Large intestine (tissue), 3 donors: ENCODE measurements at regions not wholly inside any gene's neighbourhood (a gene's known extent, or its start where the extent isn't known, plus 50 kb on each side); places are given as distances from the start of the nearest gene placed in this dataset.
A peak's percentile ranks its signal among the peaks of the same experiment; 100 is the strongest.

Experiments
- DNase-seq, 2 donors: peaks; one replicate each; pipeline versions ENCODE4 v3.0.0 to v3.0.0-alpha.2; 2013
- H3K27ac ChIP-seq: one replicate; pipeline ENCODE4 v1.5.1; 2013; ENCODE audit warnings: low read length
- H3K27me3 ChIP-seq: 2 replicates; pipeline ENCODE4 v1.6.1; 2013; ENCODE audit warnings: low read length; ENCODE audit not compliant: control insufficient read depth, insufficient read depth
- H3K36me3 ChIP-seq: 2 replicates; pipeline ENCODE4 v1.6.1; 2013; ENCODE audit warnings: low read length; ENCODE audit not compliant: control insufficient read depth, insufficient read depth
- H3K4me1 ChIP-seq: one replicate; pipeline ENCODE4 v1.6.1; 2013; ENCODE audit warnings: low read length; ENCODE audit not compliant: control insufficient read depth, insufficient read depth
- H3K4me3 ChIP-seq: one replicate; pipeline ENCODE4 v1.5.1; 2013; ENCODE audit warnings: low read length
- H3K9me3 ChIP-seq: one replicate; pipeline ENCODE4 v1.6.1; 2013; ENCODE audit warnings: mild to moderate bottlenecking, low read depth, low read length, moderate library complexity; ENCODE audit not compliant: control insufficient read depth
- WGBS: methylation state at CpG from one replicate; pipeline ENCODE4 v1.1.5; 2013; ENCODE audit warnings: low lambda C conversion rate; ENCODE audit not compliant: insufficient coverage; 5-methylcytosine and 5-hydroxymethylcytosine counted together

- Histone ChIP-seq H3K9me3 (no peaks in the 10 kb centered on the region), H3K4me3 (no peak overlapping the region), H3K27ac (no peak overlapping the region), H3K4me1 (no peaks in the 10 kb centered on the region), H3K27me3 (no peaks in the 10 kb centered on the region), H3K36me3 (no peaks in the 10 kb centered on the region)
- no peak for DNase-seq
- WGBS, result no CpG with 5 or more reads among the region's 1 CpG
These were observed 228.2 kb downstream of the TBL1XR1 start for GRCh38 chr3:176969066-176969465.

DNA sequence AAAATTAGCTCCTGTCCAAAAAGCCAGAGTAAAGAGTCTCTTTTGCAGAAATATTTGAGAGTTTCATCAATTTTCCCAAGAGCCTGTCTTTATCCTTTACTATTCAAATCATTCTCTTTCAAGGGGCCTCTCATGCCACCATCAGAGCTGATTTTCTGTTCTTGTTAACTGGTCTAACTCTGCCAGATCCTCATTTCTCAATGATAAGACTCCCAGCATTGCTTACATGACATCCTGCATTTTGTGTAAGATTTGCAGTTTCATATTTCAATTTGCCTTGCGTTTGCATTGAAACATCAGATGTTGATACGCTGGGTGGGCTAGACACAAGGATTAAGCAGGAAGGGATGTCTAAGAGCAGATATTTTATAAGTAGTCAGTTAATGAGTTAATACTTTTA lies 228.7 kb downstream of the TBL1XR1 start:
- WGBS, result no CpG with 5 or more reads among the region's 2 CpGs
- no peaks in the 10 kb centered on the region for H3K4me1 ChIP-seq
- no peak overlapping the region for H3K4me3 ChIP-seq
- no peaks in the 10 kb centered on the region for H3K27me3 ChIP-seq
- no peak overlapping the region for H3K27ac ChIP-seq
- no peaks in the 10 kb centered on the region for H3K36me3 ChIP-seq
- no peak for DNase-seq
- no peaks in the 10 kb centered on the region for H3K9me3 ChIP-seq

- DNase-seq, result no peak
- H3K36me3 ChIP-seq, result no peaks in the 10 kb centered on the region
- no peaks in the 10 kb centered on the region for H3K9me3 ChIP-seq
- no CpG with 5 or more reads among the region's 3 CpGs for WGBS
- no peak overlapping the region for H3K4me3 ChIP-seq
- H3K27ac ChIP-seq, result no peak overlapping the region
- no peaks in the 10 kb centered on the region for H3K4me1 ChIP-seq
- no peaks in the 10 kb centered on the region for H3K27me3 ChIP-seq
These were observed 229.8 kb downstream of the TBL1XR1 start for GRCh38 chr3:176967522-176967921.

DNA sequence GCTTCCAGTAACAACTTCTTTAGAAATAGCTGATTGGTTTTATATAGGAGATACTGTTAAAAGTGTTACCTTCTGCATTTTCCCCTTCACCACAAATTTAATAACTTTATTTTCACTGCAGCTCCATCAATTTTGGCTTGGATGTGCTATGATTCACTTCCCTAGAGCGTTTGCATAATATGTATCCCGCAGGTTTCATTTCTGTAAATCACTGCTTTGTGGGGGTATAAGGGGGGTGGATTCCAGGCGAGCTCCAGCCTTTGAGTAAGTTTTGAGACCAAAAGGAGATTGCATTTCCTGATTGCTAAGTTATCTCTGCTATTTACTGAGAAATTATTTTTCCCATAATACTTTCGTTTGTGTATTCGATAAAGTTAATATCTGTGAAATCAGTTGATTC lies 232.6 kb downstream of the TBL1XR1 start:
- DNase-seq, result no peak
- Histone ChIP-seq H3K27ac (no peak overlapping the region), H3K36me3 (no peaks in the 10 kb centered on the region), H3K9me3 (no peaks in the 10 kb centered on the region), H3K4me3 (no peak overlapping the region), H3K27me3 (no peaks in the 10 kb centered on the region), H3K4me1 (no peaks in the 10 kb centered on the region)
- 89% methylated on average over 3 of the region's 5 CpGs for WGBS

DNA sequence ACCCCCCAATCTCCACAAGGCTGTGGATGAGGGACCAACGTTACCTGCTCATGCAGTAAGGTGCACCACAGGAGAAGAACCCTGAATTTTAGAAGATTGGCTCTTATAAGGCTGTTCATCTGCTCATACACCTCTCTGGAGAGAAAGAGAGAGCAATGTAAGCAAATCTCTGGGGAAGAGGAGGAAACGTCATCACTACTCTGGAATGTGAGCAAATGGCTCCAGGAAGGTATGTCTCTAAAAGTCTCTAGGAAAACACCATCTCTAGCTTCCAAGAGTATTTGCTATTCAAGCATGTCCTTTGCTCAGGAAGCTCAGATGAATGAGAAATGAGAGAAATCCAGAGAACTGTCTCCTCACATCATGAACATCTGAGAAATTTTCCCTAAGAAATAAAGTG lies 235.4 kb downstream of the TBL1XR1 start:
- Histone ChIP-seq H3K4me1 (no peaks in the 10 kb centered on the region), H3K27ac (no peak overlapping the region), H3K9me3 (no peaks in the 10 kb centered on the region), H3K36me3 (no peaks in the 10 kb centered on the region), H3K4me3 (no peak overlapping the region), H3K27me3 (no peaks in the 10 kb centered on the region)
- no peak for DNase-seq
- WGBS, result no CpG with 5 or more reads among the region's 2 CpGs

DNA sequence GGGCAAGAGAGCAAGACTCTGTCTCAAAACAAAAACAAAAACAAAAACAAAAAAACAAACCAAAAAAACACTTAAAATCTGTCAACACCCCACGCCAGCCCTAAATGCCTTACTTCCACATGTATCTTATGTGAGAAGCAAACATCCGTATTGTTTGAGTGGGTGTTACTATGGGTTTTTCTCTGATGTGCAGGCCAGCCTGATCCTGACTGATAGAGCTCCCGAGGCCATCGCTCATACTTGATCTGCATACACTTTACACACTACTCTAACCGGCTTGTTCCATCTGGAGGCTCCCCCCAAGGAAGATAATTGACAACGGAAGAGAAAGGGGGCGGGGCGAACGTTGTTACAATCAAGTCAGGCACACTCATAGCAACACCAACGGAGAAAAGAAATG lies 237.4 kb downstream of the TBL1XR1 start:
- H3K27me3 ChIP-seq, result no peaks in the 10 kb centered on the region
- H3K27ac ChIP-seq, result no peak overlapping the region
- no peak for DNase-seq
- no peaks in the 10 kb centered on the region for H3K36me3 ChIP-seq
- 91% methylated on average over 5 of the region's 10 CpGs for WGBS
- no peaks in the 10 kb centered on the region for H3K9me3 ChIP-seq
- no peaks in the 10 kb centered on the region for H3K4me1 ChIP-seq
- no peak overlapping the region for H3K4me3 ChIP-seq

DNA sequence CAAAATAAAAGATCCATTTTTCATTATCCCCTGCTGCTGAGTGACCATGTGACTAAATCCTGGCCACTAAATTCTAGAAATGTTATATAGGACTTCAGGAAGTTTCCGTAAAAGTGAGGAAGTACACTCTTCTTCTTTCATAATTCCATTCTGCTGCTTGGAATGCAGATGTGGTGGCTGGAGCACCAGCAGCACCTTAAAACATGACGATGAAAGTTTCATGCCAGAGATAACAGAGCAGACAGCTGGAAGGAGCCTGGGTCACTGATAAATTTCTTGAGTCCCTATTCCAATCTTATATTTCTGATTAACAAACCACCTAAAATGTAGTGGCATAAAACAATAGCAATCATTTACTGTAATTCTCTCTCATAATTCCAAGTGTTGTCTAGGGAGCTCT lies 238.7 kb downstream of the TBL1XR1 start:
- Histone ChIP-seq H3K9me3 (no peaks in the 10 kb centered on the region), H3K4me1 (no peaks in the 10 kb centered on the region), H3K4me3 (no peak overlapping the region), H3K27ac (no peak overlapping the region), H3K36me3 (no peaks in the 10 kb centered on the region), H3K27me3 (no peaks in the 10 kb centered on the region)
- 100% methylated on average over 1 of the region's 2 CpGs for WGBS
- DNase-seq, result no peak

DNA sequence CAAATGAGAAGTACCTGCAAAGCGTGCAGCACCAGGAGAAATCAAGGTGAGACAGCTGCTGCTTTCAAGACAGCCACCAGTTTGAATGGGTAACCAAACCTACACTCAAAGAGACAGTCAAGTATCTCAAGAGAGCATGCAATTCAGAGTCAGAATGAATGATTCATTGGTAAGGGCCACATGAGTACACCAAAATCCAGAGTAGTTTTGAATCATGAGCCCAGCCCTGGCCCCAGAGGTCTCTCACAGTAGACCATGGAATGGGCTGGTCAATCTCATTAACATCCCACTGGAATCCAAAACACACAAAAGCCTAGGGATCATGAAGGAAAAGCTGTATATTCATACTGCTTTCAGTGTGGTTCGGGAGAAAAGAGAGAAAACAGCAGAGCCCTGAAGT lies 242.8 kb downstream of the TBL1XR1 start:
- Histone ChIP-seq H3K27me3 (no peaks in the 10 kb centered on the region), H3K27ac (no peak overlapping the region), H3K9me3 (no peaks in the 10 kb centered on the region), H3K4me1 (no peaks in the 10 kb centered on the region), H3K4me3 (no peak overlapping the region), H3K36me3 (no peaks in the 10 kb centered on the region)
- no CpG with 5 or more reads among the region's 2 CpGs for WGBS
- DNase-seq, result no peak

DNA sequence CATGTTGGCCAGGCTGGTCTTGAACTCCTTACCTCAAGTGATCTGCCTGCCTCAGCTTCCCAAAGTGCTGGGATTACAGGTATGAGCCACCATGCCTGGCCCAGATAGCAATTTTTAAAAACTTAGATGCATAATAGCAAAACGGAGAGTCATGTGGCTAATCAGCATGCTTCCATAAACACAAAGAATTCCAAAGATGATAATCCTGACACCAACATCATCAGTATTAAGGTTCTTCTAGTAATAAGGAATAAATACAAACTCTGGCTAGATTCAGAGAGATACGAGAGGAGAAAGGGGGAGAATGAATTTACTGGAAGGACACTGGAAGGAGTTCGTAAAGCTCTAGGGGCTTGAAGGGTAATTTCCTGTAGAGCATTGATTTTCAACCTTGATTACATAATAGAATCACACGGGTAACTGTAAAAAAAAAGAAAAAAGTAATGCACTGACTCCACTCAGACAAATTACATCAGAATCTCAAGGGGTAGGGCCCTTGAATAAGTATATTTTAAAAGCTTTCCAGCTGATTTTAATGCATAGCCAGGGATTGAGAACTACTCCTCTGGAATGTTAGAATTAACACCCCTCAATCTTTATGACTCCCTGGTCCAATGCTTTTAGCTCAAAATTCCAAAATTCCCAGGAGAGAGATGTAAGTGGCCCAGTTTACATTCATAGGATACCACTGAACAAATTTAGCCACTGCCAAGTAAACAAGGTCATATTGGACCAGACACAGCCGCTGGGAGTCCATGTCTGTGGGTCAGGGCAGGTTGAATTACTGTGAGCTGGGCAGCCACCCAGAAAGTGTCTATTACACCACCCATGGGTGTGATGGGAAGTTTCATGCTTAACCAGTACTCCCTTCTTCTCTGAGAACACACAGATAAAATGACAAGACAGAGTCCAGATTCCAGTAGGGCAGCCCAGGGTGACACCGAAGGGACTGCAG lies 243.9 kb downstream of the TBL1XR1 start:
- 85% methylated on average over 2 of the region's 6 CpGs for WGBS
- no peaks in the 10 kb centered on the region for H3K27me3 ChIP-seq
- no peaks in the 10 kb centered on the region for H3K9me3 ChIP-seq
- H3K4me3 ChIP-seq, result no peak overlapping the region
- H3K27ac ChIP-seq, result no peak overlapping the region
- H3K4me1 ChIP-seq, result no peaks in the 10 kb centered on the region
- DNase-seq, result peak in 1 of 2 donors; percentile 27
- H3K36me3 ChIP-seq, result no peaks in the 10 kb centered on the region

GRCh38 chr3:176951586-176952292 lies 245.5 kb downstream of the TBL1XR1 start:
- no peaks in the 10 kb centered on the region for H3K27me3 ChIP-seq
- no peak overlapping the region for H3K4me3 ChIP-seq
- H3K36me3 ChIP-seq, result no peaks in the 10 kb centered on the region
- WGBS, result no CpG with 5 or more reads among the region's 10 CpGs
- no peak overlapping the region for H3K27ac ChIP-seq
- H3K4me1 ChIP-seq, result no peaks in the 10 kb centered on the region
- no peak for DNase-seq
- no peaks in the 10 kb centered on the region for H3K9me3 ChIP-seq
